GM18526 (cell line): ENCODE measurements at regions not wholly inside any gene's neighbourhood (a gene's known extent, or its start where the extent isn't known, plus 50 kb on each side); places are given as distances from the start of the nearest gene placed in this dataset.

Experiments
- POLR2A ChIP-seq: IDR thresholded peaks from 3 replicates; pipeline ENCODE4 v1.6.1; 2011; ENCODE audit not compliant: insufficient read length; ENCODE audit errors: extremely low read depth

GRCh38 chr15:69505956-69506556, 53.4 kb downstream of the RPLP1 start:
- TF ChIP-seq POLR2A, result no peak

- no peak for TF ChIP-seq POLR2A
Measured at GRCh38 chr15:69508659-69509058, 56.0 kb downstream of the RPLP1 start.

- no peak for TF ChIP-seq POLR2A
Measured at GRCh38 chr15:69509131-69509530, 56.5 kb downstream of the RPLP1 start.

GRCh38 chr15:69510556-69510955, 57.9 kb downstream of the RPLP1 start:
- no peak for TF ChIP-seq POLR2A

GRCh38 chr15:69511015-69511414, 58.4 kb downstream of the RPLP1 start:
- TF ChIP-seq POLR2A, result no peak

GRCh38 chr15:69511716-69512340, 59.2 kb downstream of the RPLP1 start:
- no peak for TF ChIP-seq POLR2A

- no peak for TF ChIP-seq POLR2A
Measured at GRCh38 chr15:69513450-69513960, 60.9 kb downstream of the RPLP1 start.

GRCh38 chr15:69513986-69514385, 61.4 kb downstream of the RPLP1 start:
- TF ChIP-seq POLR2A, result no peak

- TF ChIP-seq POLR2A, result no peak
Measured at GRCh38 chr15:69515508-69515907, 62.9 kb downstream of the RPLP1 start.

- no peak for TF ChIP-seq POLR2A
Measured at GRCh38 chr15:69515926-69516325, 63.3 kb downstream of the RPLP1 start.

- no peak for TF ChIP-seq POLR2A
Measured at GRCh38 chr15:69517052-69517451, 64.4 kb downstream of the RPLP1 start.

GRCh38 chr15:69518806-69519205, 66.2 kb downstream of the RPLP1 start:
- TF ChIP-seq POLR2A, result no peak

GRCh38 chr15:69520067-69520466, 67.4 kb downstream of the RPLP1 start:
- TF ChIP-seq POLR2A, result no peak

GRCh38 chr15:69522361-69522760, 69.7 kb downstream of the RPLP1 start:
- no peak for TF ChIP-seq POLR2A

- TF ChIP-seq POLR2A, result no peak
Measured at GRCh38 chr15:69523010-69524001, 70.7 kb downstream of the RPLP1 start.

- no peak for TF ChIP-seq POLR2A
Measured at GRCh38 chr15:69524296-69524695, 71.7 kb downstream of the RPLP1 start.
